ENCODE measurements at regions not wholly inside any gene's neighbourhood (a gene's known extent, or its start where the extent isn't known, plus 50 kb on each side); places are given as distances from the start of the nearest gene placed in this dataset.

DNA sequence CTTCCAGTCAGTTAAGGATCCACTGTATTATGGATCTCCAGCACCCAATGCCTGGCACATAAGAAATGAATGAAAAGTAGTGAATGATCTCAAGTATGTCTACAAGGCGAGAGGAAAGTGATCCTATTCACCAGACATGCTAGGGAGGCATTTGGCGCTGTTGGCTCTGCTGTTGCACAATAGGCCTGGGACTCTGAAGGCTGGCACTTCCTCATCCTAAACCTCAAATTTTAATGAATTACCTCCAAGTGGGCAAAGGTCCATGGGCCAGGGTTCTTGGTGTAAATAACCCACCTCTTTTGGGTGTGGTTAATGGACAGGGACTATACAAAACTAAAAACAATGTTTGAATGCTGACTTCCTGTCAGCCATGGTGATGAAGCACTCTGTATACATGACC lies 173.4 kb upstream of the PZP start:
- Histone ChIP-seq H3K27me3 (no peaks in the 10 kb centered on the region), H3K4me3 (no peak overlapping the region), H3K4me1 (no peaks in the 10 kb centered on the region), H3K9me3 (no peaks in the 10 kb centered on the region), H3K36me3 (no peaks in the 10 kb centered on the region), H3K27ac (no peak overlapping the region)
- TF ChIP-seq, protein P1, sequence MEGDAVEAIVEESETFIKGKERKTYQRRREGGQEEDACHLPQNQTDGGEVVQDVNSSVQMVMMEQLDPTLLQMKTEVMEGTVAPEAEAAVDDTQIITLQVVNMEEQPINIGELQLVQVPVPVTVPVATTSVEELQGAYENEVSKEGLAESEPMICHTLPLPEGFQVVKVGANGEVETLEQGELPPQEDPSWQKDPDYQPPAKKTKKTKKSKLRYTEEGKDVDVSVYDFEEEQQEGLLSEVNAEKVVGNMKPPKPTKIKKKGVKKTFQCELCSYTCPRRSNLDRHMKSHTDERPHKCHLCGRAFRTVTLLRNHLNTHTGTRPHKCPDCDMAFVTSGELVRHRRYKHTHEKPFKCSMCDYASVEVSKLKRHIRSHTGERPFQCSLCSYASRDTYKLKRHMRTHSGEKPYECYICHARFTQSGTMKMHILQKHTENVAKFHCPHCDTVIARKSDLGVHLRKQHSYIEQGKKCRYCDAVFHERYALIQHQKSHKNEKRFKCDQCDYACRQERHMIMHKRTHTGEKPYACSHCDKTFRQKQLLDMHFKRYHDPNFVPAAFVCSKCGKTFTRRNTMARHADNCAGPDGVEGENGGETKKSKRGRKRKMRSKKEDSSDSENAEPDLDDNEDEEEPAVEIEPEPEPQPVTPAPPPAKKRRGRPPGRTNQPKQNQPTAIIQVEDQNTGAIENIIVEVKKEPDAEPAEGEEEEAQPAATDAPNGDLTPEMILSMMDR (IDR thresholded peaks at IDR 0.05), result no peak
- no peak for DNase-seq (ENCODE audit: low spot score)

DNA sequence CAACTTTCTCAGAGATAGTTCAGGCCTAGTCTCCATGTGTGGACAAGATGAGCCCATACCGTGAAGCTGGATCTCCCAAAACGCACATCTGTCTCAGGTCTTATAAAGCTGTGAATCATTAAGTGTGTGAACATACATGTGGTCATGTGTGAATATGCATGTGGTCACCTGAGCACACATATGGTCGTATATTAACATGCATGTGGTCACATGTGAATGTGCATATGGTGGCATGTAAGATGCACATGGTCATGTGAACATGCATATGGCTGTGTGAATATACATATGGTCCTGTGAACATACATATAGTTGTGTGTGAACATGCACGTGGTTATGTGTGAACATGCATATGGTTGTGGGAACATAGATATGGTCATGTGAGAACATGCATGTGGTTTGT lies 172.5 kb upstream of the PZP start:
- Histone ChIP-seq H3K27ac (no peak overlapping the region), H3K4me1 (no peaks in the 10 kb centered on the region), H3K36me3 (no peaks in the 10 kb centered on the region), H3K9me3 (no peaks in the 10 kb centered on the region), H3K4me3 (no peak overlapping the region), H3K27me3 (no peaks in the 10 kb centered on the region)
- TF ChIP-seq, protein P1 (IDR thresholded peaks at IDR 0.05), result no peak
- no peak for DNase-seq (ENCODE audit: low spot score)

DNA sequence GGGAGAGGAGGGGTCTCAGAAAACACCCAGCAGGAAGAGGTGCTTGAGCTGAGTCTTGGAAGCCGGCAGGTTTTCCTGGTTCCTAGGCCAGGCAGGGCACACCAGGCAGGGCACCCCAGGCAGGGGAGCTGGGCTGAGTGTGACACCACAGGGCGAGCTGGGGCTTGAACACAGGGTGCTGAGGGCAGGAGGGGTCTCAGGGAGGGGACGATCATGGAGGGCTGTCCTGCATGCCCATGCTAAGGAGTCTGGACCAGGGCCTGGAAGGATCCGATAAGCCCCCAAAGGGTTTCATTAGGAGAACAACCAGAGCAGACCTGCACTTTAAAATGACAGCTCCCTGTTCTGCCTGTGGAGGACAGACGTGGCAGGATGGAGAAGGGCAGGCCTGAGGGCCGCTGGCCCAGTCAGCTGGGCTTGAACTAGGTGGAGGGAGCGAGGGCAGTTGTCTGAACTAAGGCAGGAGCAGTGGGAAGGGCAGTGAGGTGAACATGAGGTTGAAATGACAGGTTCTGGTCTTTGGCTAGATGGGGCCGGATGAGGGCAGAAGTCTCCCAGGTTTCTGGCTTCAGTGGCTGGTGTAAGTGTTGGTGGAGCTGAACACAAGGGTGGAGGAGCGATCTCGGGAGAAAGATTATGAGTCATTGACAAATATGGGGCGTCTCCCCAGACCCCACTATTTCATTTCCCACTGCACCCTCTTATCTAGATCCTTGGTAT lies 171.0 kb upstream of the PZP start:
- TF ChIP-seq, protein P1 (IDR thresholded peaks at IDR 0.05), result no peak
- no peaks in the 10 kb centered on the region for H3K27me3 ChIP-seq
- no peaks in the 10 kb centered on the region for H3K4me1 ChIP-seq
- no peak overlapping the region for H3K27ac ChIP-seq
- no peak overlapping the region for H3K4me3 ChIP-seq
- H3K9me3 ChIP-seq, result no peaks in the 10 kb centered on the region
- no peaks in the 10 kb centered on the region for H3K36me3 ChIP-seq
- no peak for DNase-seq (ENCODE audit: low spot score)

DNA sequence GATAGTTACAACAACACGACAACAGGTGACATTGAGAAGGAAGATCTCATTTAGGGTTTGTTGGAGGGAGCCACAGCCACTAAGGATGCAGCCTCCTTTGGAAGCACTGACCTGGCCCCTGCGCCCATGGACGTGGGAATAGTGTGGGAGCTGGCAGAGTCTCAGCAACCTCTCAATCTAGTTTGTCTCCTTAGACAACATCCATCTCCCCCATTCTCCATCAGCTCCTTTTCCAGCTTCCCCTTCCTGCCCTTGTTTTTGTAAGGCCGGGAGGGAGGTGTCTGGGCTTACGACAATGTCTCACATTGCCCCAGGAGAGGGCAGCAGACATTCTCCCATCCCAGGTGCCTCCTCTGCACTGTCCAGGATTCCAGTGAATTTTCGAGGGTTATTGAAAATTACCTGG lies 170.2 kb upstream of the PZP start:
- H3K27me3 ChIP-seq, result no peaks in the 10 kb centered on the region
- no peaks in the 10 kb centered on the region for H3K4me1 ChIP-seq
- TF ChIP-seq, protein P1 (IDR thresholded peaks at IDR 0.05), result peak in 1 of 2 donors; percentile 26

DNA sequence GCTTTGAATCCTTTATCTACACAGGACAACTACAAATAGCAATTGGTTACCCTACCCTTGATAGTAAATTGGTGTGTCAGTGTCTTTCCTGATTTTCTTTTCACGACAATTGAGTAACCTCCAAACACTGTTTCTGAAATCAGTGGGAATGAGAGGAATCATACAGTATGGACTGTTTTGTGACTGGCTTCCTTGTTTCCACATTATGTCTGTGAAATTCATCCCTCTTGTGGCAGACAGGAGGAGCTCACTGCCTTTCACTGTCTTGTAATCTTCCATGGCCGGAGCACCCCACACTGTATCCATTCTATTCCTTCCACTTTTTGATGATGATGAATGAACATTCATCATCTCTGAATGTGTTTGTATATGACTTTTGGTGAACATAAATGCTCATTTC lies 164.0 kb upstream of the PZP start:
- no peak for DNase-seq (ENCODE audit: low spot score)
- no peaks in the 10 kb centered on the region for H3K36me3 ChIP-seq
- H3K27me3 ChIP-seq, result no peaks in the 10 kb centered on the region
- H3K27ac ChIP-seq, result no peak overlapping the region
- H3K4me1 ChIP-seq, result no peaks in the 10 kb centered on the region
- no peaks in the 10 kb centered on the region for H3K9me3 ChIP-seq
- no peak overlapping the region for H3K4me3 ChIP-seq
- TF ChIP-seq, protein P1 (IDR thresholded peaks at IDR 0.05), result no peak

More for the DNA sequence above, 170.2 kb upstream of the PZP start:
- Histone ChIP-seq H3K27ac (no peak overlapping the region), H3K9me3 (no peaks in the 10 kb centered on the region), H3K36me3 (no peaks in the 10 kb centered on the region), H3K4me3 (no peak overlapping the region)
- DNase-seq (ENCODE audit: low spot score), result no peak

DNA sequence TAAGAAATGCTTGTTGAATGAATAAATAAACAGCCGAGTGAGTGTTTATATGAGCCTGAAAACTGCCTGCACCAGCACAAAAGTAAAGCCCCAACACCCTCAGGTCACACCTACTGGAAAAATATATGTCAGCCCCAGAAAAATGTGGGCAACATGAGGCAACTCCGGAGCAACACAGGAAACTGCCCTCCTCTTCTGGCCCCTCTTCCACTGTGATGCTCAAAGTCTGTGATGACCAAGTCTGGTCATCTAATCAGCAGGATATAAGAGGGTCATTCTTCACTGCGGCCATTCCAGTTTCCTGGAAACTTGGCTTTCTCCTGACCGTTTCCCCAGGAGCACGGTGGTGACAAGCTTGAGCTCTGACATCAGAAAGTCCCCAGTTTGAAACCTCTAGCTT lies 159.6 kb upstream of the PZP start:
- Histone ChIP-seq H3K4me1 (peaks cover 0 to 7% of the 10 kb centered on the region in 2 donors), H3K9me3 (no peaks in the 10 kb centered on the region), H3K27ac (no peak overlapping the region), H3K4me3 (no peak overlapping the region), H3K27me3 (no peaks in the 10 kb centered on the region), H3K36me3 (no peaks in the 10 kb centered on the region)
- TF ChIP-seq, protein P1 (IDR thresholded peaks at IDR 0.05), result no peak
- DNase-seq (ENCODE audit: low spot score), result no peak

Measured in right atrium auricular region (tissue), 2 donors.